ENCODE measurements at regions not wholly inside any gene's neighbourhood (a gene's known extent, or its start where the extent isn't known, plus 50 kb on each side); places are given as distances from the start of the nearest gene placed in this dataset.

DNA sequence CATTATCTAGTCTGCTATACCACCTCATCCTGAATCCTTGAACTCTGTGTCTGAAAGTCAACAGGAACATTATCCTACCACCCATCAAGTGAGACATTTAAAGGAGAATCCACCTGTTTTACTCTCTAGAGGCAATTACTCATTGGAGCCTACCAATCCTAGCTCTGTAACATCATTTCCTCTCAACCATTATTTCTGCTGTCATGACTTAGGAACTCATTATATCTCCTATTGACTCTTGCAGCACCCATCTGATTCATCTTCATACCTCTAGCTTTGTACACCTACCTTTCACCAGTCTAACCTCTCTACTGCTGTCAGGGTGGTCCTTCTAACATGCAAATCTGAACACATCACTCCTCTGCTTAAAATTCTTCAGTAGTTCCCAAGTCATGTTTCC lies 481.5 kb downstream of the NFIB start:
- H3K9me3 Mint-ChIP-seq = peaks cover 19% of the 10 kb centered on the region
- H3K36me3 Mint-ChIP-seq = no peaks in the 10 kb centered on the region
- no peak overlapping the region for H3K27ac Mint-ChIP-seq
- DNase-seq (ENCODE audit: extremely low spot score, unreplicated experiment) = no peak
- peaks cover 4% of the 10 kb centered on the region for H3K4me1 Mint-ChIP-seq (ENCODE audit: unreplicated experiment)
- H3K27me3 Mint-ChIP-seq = no peaks in the 10 kb centered on the region
- no peak overlapping the region for H3K4me3 Mint-ChIP-seq
- TF ChIP-seq, protein P1, sequence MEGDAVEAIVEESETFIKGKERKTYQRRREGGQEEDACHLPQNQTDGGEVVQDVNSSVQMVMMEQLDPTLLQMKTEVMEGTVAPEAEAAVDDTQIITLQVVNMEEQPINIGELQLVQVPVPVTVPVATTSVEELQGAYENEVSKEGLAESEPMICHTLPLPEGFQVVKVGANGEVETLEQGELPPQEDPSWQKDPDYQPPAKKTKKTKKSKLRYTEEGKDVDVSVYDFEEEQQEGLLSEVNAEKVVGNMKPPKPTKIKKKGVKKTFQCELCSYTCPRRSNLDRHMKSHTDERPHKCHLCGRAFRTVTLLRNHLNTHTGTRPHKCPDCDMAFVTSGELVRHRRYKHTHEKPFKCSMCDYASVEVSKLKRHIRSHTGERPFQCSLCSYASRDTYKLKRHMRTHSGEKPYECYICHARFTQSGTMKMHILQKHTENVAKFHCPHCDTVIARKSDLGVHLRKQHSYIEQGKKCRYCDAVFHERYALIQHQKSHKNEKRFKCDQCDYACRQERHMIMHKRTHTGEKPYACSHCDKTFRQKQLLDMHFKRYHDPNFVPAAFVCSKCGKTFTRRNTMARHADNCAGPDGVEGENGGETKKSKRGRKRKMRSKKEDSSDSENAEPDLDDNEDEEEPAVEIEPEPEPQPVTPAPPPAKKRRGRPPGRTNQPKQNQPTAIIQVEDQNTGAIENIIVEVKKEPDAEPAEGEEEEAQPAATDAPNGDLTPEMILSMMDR (conservative IDR thresholded peaks at IDR 0.05) = no peak

DNA sequence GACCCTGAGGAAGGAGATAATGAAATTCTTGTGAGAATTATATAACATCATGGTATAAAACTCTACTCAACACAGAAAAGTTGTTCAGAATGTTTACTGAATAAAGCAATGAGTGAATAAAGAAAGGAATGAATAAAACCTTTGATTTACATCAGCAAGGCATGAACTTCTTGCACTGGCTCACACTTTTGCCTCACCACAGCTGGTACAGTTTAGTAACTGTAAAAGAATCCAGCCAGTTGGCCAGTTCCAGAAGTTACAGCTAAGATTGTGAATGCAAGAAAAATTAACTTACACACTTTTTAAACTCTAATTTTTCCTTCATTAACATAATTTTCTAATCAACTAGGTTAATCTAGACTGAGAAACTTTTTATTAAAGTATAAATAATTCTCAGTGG lies 490.9 kb downstream of the NFIB start:
- H3K36me3 Mint-ChIP-seq = no peaks in the 10 kb centered on the region

DNA sequence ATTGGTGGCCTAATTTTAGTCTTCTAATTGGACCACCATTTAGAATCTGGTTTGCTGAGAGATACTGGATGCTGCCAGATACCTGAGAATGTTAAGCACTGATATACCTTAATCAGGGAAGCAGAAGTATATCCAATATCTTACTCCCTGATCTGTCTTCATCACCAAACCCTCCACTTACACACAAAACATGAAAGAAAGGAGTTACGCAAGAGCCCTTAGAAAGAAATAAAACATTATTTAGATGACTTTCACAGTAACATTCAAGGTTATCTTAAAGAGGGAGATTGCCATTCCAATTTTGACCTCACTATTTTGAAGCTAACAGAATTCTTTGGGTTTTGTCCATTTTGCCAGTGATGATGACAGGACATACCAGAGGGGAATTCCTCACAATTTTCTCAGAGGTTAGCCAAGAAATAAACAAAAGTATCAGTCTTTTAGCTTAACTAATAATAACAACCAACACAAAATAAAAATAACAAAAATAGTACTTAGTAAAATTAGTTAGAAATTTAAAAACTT lies 496.1 kb downstream of the NFIB start:
- no peak overlapping the region for H3K27ac Mint-ChIP-seq

More for the DNA sequence above, 490.9 kb downstream of the NFIB start:
- H3K9me3 Mint-ChIP-seq = no peaks in the 10 kb centered on the region
- no peaks in the 10 kb centered on the region for H3K4me1 Mint-ChIP-seq (ENCODE audit: unreplicated experiment)
- no peak overlapping the region for H3K4me3 Mint-ChIP-seq
- DNase-seq (ENCODE audit: extremely low spot score, unreplicated experiment) = no peak
- H3K27me3 Mint-ChIP-seq = no peaks in the 10 kb centered on the region
- H3K27ac Mint-ChIP-seq = no peak overlapping the region
- TF ChIP-seq, protein P1 (conservative IDR thresholded peaks at IDR 0.05) = no peak

DNA sequence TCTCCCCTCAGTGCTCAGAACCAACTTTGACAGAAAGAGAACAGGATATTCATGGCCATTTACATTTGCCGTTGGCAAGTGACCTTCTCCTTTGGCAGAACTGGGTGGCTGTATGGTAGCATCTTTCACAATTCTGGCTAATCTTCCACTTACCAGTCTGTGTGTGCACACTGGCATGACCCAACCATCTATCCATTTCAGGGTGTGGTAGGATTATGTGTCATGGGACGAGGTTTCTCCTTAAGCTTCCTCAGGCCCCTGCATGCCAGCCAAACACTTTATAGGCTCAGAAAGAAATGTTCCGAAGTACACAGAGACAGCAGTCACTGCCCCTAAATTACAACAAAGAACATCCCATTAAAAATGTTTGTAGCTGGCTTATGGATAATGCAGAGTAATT lies 497.1 kb downstream of the NFIB start:
- Mint-ChIP-seq H3K36me3 (no peaks in the 10 kb centered on the region), H3K9me3 (peaks cover 7% of the 10 kb centered on the region), H3K27me3 (no peaks in the 10 kb centered on the region), H3K27ac (no peak overlapping the region), H3K4me1 (ENCODE audit: unreplicated experiment) (no peaks in the 10 kb centered on the region), H3K4me3 (no peak overlapping the region)
- TF ChIP-seq, protein P1 (conservative IDR thresholded peaks at IDR 0.05) = no peak
- DNase-seq (ENCODE audit: extremely low spot score, unreplicated experiment) = no peak

More for the DNA sequence above, 496.1 kb downstream of the NFIB start:
- Mint-ChIP-seq H3K36me3 (no peaks in the 10 kb centered on the region), H3K9me3 (peaks cover 7% of the 10 kb centered on the region), H3K4me1 (ENCODE audit: unreplicated experiment) (no peaks in the 10 kb centered on the region), H3K27me3 (no peaks in the 10 kb centered on the region), H3K4me3 (no peak overlapping the region)
- DNase-seq (ENCODE audit: extremely low spot score, unreplicated experiment) = no peak
- TF ChIP-seq, protein P1 (conservative IDR thresholded peaks at IDR 0.05) = no peak

DNA sequence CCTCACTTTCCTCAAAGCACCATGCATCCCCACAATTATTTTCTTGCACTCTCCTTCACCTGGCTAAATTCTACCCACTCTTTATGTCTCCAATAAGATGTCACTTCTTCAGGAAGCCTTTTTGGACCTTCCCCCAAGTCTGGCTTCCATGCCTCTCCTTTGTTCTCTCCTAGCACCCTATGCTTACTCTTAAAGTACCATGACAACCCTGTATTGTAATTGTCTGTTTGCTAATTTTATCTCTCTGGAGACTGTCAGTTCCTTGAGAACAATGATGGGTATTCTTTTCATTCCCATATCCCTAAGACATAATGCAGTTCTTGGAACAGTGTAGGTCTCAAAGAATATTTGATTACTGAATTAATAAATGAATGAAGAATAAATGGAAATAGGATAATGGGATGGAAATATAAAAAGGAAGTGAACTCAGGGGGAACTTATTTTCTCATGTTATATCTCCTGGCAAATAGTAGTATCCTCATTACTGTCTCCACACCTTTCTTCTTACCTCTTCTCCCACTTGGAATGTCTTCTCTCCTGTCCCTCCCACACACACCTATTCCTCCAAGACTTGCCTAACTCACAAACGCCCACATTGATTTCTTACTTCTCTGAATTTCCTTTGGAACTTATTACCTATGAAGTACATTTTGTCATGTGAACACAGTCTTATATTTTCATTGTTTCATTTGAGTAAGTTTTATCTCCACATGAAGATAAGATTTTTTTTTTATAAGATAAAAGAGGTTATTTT lies 499.1 kb downstream of the NFIB start:
- TF ChIP-seq, protein P1 (conservative IDR thresholded peaks at IDR 0.05) = no peak
- Mint-ChIP-seq H3K27ac (no peak overlapping the region), H3K36me3 (no peaks in the 10 kb centered on the region), H3K4me1 (ENCODE audit: unreplicated experiment) (no peaks in the 10 kb centered on the region), H3K9me3 (peaks cover 7% of the 10 kb centered on the region), H3K27me3 (no peaks in the 10 kb centered on the region), H3K4me3 (no peak overlapping the region)
- no peak for DNase-seq (ENCODE audit: extremely low spot score, unreplicated experiment)
